ENCODE measurements at regions not wholly inside any gene's neighbourhood (a gene's known extent, or its start where the extent isn't known, plus 50 kb on each side); places are given as distances from the start of the nearest gene placed in this dataset.
"Not testable (repeated sequence)": the region's sequence is repeated elsewhere in the genome, so short reads cannot be mapped to it uniquely, and the experiment has no call there.

DNA sequence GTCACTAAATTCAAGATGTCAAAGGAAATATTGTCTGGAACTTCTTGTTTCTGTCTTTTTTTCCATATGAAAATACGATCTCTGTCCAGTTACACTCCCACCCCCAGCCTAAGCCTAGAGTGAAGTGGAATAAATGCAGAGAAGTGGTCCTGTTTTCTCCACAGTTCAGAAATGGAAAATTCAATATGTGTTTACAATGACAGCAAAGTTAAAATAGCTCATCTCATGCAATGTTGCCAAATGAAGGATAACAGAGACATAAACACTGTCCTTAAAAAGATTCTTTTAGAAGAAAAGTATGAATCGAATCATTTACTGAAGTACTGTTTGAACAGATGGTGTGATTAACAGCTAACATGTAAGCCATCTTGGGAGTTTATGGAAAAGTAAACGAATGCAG lies 160.8 kb upstream of the STK26 start:
- no peaks in the 10 kb centered on the region for H3K36me3 ChIP-seq
- no peaks in the 10 kb centered on the region for H3K4me1 ChIP-seq
- intact Hi-C loops (cut with DNase I): no loop called here
- H3K27me3 ChIP-seq: peaks cover 0 to 24% of the 10 kb centered on the region in 2 donors
- H3K9me3 ChIP-seq: no peaks in the 10 kb centered on the region
- H3K4me3 ChIP-seq: no peak overlapping the region
- TF ChIP-seq, protein P1, sequence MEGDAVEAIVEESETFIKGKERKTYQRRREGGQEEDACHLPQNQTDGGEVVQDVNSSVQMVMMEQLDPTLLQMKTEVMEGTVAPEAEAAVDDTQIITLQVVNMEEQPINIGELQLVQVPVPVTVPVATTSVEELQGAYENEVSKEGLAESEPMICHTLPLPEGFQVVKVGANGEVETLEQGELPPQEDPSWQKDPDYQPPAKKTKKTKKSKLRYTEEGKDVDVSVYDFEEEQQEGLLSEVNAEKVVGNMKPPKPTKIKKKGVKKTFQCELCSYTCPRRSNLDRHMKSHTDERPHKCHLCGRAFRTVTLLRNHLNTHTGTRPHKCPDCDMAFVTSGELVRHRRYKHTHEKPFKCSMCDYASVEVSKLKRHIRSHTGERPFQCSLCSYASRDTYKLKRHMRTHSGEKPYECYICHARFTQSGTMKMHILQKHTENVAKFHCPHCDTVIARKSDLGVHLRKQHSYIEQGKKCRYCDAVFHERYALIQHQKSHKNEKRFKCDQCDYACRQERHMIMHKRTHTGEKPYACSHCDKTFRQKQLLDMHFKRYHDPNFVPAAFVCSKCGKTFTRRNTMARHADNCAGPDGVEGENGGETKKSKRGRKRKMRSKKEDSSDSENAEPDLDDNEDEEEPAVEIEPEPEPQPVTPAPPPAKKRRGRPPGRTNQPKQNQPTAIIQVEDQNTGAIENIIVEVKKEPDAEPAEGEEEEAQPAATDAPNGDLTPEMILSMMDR (IDR thresholded peaks at IDR 0.05): no peak
- DNase-seq (no peak), ATAC-seq (no peak)
- H3K27ac ChIP-seq: no peak overlapping the region

DNA sequence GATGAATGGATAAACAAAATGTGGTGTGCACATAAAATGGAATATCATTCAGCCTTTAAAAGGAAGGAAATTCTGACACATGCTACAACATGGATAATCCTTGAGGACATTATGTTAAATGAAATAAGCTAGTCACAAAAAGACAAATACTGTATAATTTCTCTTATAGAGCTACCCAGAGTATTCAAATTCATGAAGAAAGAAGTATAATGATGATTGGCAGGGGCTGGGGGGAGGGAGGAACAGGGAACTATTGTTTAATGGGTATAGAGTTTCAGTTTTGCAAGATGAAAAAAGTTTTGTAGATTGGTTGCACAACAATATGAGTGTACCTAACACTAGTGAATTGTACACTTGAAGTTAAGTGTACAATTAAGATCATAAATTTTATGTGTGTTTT lies 153.9 kb upstream of the STK26 start:
- H3K27me3 ChIP-seq: peaks cover 0 to 31% of the 10 kb centered on the region in 2 donors

GRCh38 chrX:131874300-131874699 lies 148.8 kb upstream of the STK26 start:
- Histone ChIP-seq H3K27ac (no peak overlapping the region), H3K9me3 (no peaks in the 10 kb centered on the region), H3K27me3 (peaks cover 0 to 10% of the 10 kb centered on the region in 2 donors), H3K4me3 (no peak overlapping the region), H3K36me3 (no peaks in the 10 kb centered on the region), H3K4me1 (no peaks in the 10 kb centered on the region)
- intact Hi-C loops (cut with DNase I): no loop called here
- no peak for ATAC-seq
- TF ChIP-seq, protein P1 (IDR thresholded peaks at IDR 0.05): no peak
- DNase-seq: no peak

More for the DNA sequence above, 153.9 kb upstream of the STK26 start:
- no peaks in the 10 kb centered on the region for H3K9me3 ChIP-seq
- no peak overlapping the region for H3K27ac ChIP-seq
- H3K36me3 ChIP-seq: no peaks in the 10 kb centered on the region
- ATAC-seq (no peak), DNase-seq (no peak)
- no peaks in the 10 kb centered on the region for H3K4me1 ChIP-seq
- H3K4me3 ChIP-seq: no peak overlapping the region
- TF ChIP-seq, protein P1 (IDR thresholded peaks at IDR 0.05): no peak
- intact Hi-C loops (cut with DNase I): no loop called here

DNA sequence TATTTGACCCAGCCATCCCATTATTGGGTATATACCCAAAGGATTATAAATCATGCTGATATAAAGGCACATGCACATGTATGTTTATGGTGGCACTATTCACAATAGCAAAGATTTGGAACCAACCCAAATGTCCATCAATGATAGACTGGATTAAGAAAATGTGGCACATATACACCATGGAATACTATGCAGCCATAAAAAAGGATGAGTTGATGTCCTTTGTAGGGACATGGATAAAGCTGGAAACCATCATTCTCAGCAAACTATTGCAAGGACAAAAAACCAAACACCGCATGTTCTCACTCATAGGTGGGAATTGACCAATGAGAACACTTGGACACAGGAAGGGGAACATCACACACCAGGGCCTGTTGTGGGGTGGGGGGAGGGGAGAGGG lies 147.3 kb upstream of the STK26 start:
- H3K27me3 ChIP-seq; ATAC-seq; H3K36me3 ChIP-seq; H3K4me3 ChIP-seq; H3K4me1 ChIP-seq; H3K27ac ChIP-seq; intact Hi-C loops (cut with DNase I); H3K9me3 ChIP-seq; DNase-seq: not testable (repeated sequence)

DNA sequence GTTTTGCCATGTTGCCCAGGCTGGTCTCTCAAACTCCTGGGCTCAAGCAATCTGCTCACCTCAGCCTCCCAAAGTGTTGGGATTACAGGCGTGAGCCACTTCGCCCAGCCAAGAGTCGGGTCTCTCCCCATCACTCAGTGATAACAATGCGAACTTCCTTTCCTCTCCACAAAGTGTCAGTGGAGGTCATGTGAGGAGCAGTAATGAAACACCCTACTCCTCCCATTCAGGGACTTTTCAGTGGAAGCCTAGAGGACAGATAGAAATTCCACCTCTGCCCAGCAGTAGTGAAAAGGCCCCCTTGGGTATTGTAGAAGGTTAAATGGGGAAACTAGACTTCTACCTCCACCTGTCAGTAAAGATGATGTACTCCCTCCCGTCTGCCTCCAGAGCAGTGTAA lies 141.9 kb upstream of the STK26 start:
- no peak overlapping the region for H3K27ac ChIP-seq
- intact Hi-C loops (cut with DNase I): no loop called here
- TF ChIP-seq, protein P1 (IDR thresholded peaks at IDR 0.05): no peak
- ATAC-seq: no peak
- no peak for DNase-seq
- H3K4me3 ChIP-seq: no peak overlapping the region
- no peaks in the 10 kb centered on the region for H3K4me1 ChIP-seq
- peaks cover 0 to 13% of the 10 kb centered on the region in 2 donors for H3K27me3 ChIP-seq
- H3K36me3 ChIP-seq: no peaks in the 10 kb centered on the region
- H3K9me3 ChIP-seq: no peaks in the 10 kb centered on the region

DNA sequence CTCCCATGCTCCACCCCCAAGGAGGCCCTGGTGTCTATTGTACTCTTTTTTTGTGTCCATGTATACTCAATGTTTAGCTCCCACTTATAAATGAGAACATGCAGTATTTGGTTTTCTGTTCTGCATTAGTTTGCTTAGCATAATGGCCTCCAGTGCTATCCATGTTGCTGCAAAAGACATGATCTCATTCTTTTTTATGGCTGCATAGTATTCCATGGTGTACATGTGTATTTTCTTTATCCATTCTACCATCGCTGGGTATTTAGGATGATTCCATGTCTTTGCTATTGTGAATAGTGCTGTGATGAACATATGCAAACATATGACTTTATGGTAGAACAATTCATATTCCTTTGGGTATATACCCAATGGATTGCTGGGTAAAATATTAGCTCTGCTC lies 138.1 kb upstream of the STK26 start:
- H3K9me3 ChIP-seq; H3K4me1 ChIP-seq; intact Hi-C loops (cut with DNase I); H3K4me3 ChIP-seq; ATAC-seq; H3K27ac ChIP-seq; H3K27me3 ChIP-seq; H3K36me3 ChIP-seq; DNase-seq: not testable (repeated sequence)

- H3K9me3 ChIP-seq; ATAC-seq; intact Hi-C loops (cut with DNase I); H3K27ac ChIP-seq; DNase-seq; H3K4me3 ChIP-seq; H3K4me1 ChIP-seq; H3K36me3 ChIP-seq: not testable (repeated sequence)
- H3K27me3 ChIP-seq: peaks cover 0 to 12% of the 10 kb centered on the region in 2 donors
These were observed 129.2 kb upstream of the STK26 start for GRCh38 chrX:131893857-131894256.
